ENCODE measurements at regions not wholly inside any gene's neighbourhood (a gene's known extent, or its start where the extent isn't known, plus 50 kb on each side); places are given as distances from the start of the nearest gene placed in this dataset.

- TF ChIP-seq CTCF (IDR thresholded peaks at IDR 0.05) (no peak), POLR2A (IDR thresholded peaks at IDR 0.05) (no peak)
Observed at GRCh38 chr12:61808856-61809255, 451.3 kb upstream of the USP15 start.

Measured in right lobe of liver (tissue), 4 donors.